ENCODE measurements at regions not wholly inside any gene's neighbourhood (a gene's known extent, or its start where the extent isn't known, plus 50 kb on each side); places are given as distances from the start of the nearest gene placed in this dataset.

DNA sequence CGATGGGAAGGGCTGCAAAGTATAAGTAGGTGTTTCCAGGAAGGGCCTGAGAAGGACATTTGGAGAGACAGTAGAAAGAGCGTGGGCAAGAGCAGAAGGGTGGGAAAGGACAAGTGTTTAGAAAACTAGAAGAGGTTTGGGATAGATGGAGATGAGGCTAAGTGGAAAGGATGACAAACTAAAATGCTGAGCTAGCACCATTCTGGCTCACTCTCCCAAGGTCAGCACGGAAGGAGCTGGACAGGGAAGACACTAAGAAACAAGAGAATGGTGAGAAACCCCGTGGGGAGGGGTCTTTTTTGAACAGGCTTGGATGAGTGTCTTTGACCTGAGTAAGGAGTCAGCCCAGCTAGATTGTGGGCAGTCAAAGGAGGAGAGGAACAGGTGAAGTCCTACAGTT is 286.0 kb downstream of the CDK5RAP2 start:
- ChIA-PET CTCF (ENCODE audit: partially characterized antibody) (no interaction called here), POLR2A (ENCODE audit: partially characterized antibody) (no interaction called here)
- Histone ChIP-seq H3K4me1 (ENCODE audit: insufficient read depth, low read length) (no peaks in the 10 kb centered on the region), H3K9me3 (ENCODE audit: control insufficient read depth in 1 of 2, low read length in 2 of 2) (no peaks in the 10 kb centered on the region), H3K36me3 (ENCODE audit: insufficient read depth, low read length) (no peaks in the 10 kb centered on the region), H3K27me3 (ENCODE audit: insufficient read depth, low read length) (no peaks in the 10 kb centered on the region), H3K27ac (ENCODE audit: low read depth, low read length) (no peak overlapping the region), H3K4me3 (ENCODE audit: low read length in 2 of 2) (no peak overlapping the region)
- no peaks in the 10 kb centered on the region for H3K36me3 Mint-ChIP-seq
- intact Hi-C loops (cut with micrococcal nuclease): no loop called here
- no peaks in the 10 kb centered on the region for H3K4me1 Mint-ChIP-seq
- peaks cover 0 to 3% of the 10 kb centered on the region in 2 donors for H3K27me3 Mint-ChIP-seq
- no peak overlapping the region for H3K27ac Mint-ChIP-seq
- no peak for DNase-seq
- no peak overlapping the region for H3K4me3 Mint-ChIP-seq
- H3K9me3 Mint-ChIP-seq: peaks cover 0 to 7% (median 0%) of the 10 kb centered on the region in 8 donors

DNA sequence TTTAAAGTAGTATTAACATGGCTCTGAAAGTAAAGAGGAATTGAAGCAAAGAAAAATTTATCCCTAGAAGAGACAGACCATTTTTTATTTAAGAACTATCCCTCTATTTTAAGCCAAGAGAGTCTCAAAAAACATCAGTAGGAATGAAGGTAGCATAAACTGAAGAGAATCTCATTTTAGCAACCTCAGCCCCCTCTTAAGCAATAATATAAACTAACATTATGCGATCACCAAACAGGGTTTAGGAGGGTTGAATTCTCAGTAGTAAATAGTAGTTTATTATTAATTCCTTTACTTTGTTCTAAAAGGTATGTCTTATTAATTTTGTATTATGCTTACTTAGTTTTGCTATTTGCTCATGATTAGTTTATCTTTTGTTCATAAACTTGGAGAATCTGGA is 287.4 kb downstream of the CDK5RAP2 start:
- H3K9me3 Mint-ChIP-seq: peaks cover 0 to 7% (median 0%) of the 10 kb centered on the region in 8 donors
- peaks cover 0 to 3% of the 10 kb centered on the region in 2 donors for H3K27me3 Mint-ChIP-seq
- no peaks in the 10 kb centered on the region for H3K36me3 Mint-ChIP-seq

DNA sequence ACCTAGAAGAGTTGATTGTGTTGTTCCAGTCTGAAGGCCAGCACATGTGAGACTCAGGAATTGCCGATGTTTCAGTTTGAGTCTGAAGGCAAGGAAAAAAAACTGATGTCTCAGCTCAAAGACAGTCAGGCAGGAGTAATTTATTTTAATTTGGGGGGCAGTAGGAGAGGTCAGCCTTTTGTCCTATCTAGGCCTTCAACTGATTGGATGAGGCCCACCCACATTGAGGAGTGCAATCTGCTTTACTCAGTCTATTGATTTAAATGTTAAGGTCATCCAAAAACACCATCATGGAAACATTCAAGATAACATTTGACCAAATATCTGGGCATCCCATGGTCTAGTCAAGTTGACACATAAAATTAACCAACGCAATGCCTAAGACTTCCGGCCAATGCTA is 288.9 kb downstream of the CDK5RAP2 start:
- Histone ChIP-seq H3K36me3 (ENCODE audit: insufficient read depth, low read length) (no peaks in the 10 kb centered on the region), H3K4me1 (ENCODE audit: insufficient read depth, low read length) (no peaks in the 10 kb centered on the region), H3K27ac (ENCODE audit: low read depth, low read length) (no peak overlapping the region), H3K27me3 (ENCODE audit: insufficient read depth, low read length) (no peaks in the 10 kb centered on the region), H3K4me3 (ENCODE audit: low read length in 2 of 2) (no peak overlapping the region), H3K9me3 (ENCODE audit: control insufficient read depth in 1 of 2, low read length in 2 of 2) (no peaks in the 10 kb centered on the region)
- ChIA-PET CTCF (ENCODE audit: partially characterized antibody) (no interaction called here), POLR2A (ENCODE audit: partially characterized antibody) (no interaction called here)
- Mint-ChIP-seq H3K4me1 (no peaks in the 10 kb centered on the region), H3K27ac (no peak overlapping the region), H3K36me3 (no peaks in the 10 kb centered on the region), H3K27me3 (peaks cover 0 to 1% of the 10 kb centered on the region in 2 donors), H3K9me3 (peaks cover 0 to 7% (median 0%) of the 10 kb centered on the region in 8 donors), H3K4me3 (no peak overlapping the region)
- intact Hi-C loops (cut with micrococcal nuclease): no loop called here
- no peak for DNase-seq

More for the DNA sequence above, 287.4 kb downstream of the CDK5RAP2 start:
- H3K36me3 ChIP-seq (ENCODE audit: insufficient read depth, low read length): no peaks in the 10 kb centered on the region
- ChIA-PET POLR2A (ENCODE audit: partially characterized antibody) (no interaction called here), CTCF (ENCODE audit: partially characterized antibody) (no interaction called here)
- no peak overlapping the region for H3K27ac ChIP-seq (ENCODE audit: low read depth, low read length)
- no peaks in the 10 kb centered on the region for H3K9me3 ChIP-seq (ENCODE audit: control insufficient read depth in 1 of 2, low read length in 2 of 2)
- H3K4me3 ChIP-seq (ENCODE audit: low read length in 2 of 2): no peak overlapping the region
- H3K4me1 ChIP-seq (ENCODE audit: insufficient read depth, low read length): no peaks in the 10 kb centered on the region
- H3K4me1 Mint-ChIP-seq: no peaks in the 10 kb centered on the region
- no peak for DNase-seq
- no peak overlapping the region for H3K4me3 Mint-ChIP-seq
- H3K27me3 ChIP-seq (ENCODE audit: insufficient read depth, low read length): no peaks in the 10 kb centered on the region
- H3K27ac Mint-ChIP-seq: no peak overlapping the region
- intact Hi-C loops (cut with micrococcal nuclease): no loop called here

DNA sequence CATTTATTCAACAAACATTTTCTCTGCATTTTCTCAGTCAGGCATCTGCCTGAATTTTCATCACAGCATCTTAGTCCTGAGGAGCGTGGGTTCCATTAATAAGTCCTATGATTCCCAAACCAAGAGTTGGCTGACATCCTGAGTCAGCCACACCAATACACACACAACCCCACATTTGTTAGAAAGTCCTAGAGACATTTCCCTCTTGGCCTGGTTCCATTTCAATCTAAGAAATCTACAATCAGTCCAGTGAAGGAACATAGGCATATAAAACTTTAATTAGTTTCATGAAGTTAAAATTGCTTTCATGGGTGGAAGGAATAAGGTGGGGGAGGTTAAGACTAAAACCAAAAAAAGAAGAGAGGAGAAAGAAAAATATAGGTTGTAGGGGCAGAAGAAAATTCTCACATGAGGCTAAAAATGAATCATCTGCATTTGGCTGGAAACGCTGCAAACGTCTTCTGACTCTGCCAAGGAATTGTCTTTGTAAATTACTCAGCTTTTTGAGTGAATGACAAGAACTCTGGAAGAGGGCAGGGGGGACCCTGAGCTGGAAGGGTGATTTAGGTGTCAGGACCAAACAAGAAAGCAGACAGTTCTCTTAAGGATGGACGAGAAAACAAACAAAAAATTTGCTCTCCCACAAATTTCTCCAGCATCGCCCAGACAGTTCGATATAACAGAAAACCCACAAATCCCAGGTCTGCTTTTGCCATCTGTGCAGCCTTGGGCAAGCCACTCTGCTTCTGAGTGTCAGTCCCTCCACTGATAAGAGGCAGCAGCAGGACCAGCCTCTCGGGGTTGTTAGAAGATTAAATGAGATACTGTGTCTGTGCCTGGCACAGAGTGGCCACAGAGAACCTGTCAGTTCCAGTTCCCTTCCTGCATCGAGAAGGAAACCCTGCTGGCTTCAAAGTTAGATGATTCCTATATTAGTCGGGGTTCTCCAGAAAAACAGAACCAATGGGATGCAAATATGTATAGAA is 289.7 kb downstream of the CDK5RAP2 start:
- POLR2A ChIA-PET (ENCODE audit: partially characterized antibody): no interaction called here
- H3K36me3 Mint-ChIP-seq: no peaks in the 10 kb centered on the region
- H3K36me3 ChIP-seq (ENCODE audit: insufficient read depth, low read length): no peaks in the 10 kb centered on the region

DNA sequence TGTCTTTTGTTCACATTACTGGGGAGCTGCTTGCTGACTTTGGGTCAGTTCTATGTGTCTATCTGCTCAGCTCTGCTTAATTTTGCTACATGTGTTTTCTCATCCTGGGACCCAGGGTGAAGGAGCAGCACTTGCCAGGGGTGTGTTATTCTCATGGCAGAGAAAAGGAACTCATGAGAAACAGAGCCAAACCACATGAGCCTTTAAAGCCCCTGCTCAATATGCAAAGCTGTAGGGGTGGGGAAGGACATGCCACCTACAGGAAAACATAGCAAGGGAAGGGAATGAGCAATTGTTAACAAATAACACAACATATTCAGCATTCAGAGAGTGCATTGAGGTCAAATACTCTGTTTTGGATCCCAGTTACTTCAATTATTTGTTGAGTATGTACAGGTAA is 290.9 kb downstream of the CDK5RAP2 start:
- CTCF ChIA-PET (ENCODE audit: partially characterized antibody): no interaction called here
- Histone ChIP-seq H3K36me3 (ENCODE audit: insufficient read depth, low read length) (no peaks in the 10 kb centered on the region), H3K9me3 (ENCODE audit: control insufficient read depth in 1 of 2, low read length in 2 of 2) (no peaks in the 10 kb centered on the region), H3K4me1 (ENCODE audit: insufficient read depth, low read length) (no peaks in the 10 kb centered on the region), H3K27me3 (ENCODE audit: insufficient read depth, low read length) (no peaks in the 10 kb centered on the region), H3K27ac (ENCODE audit: low read depth, low read length) (no peak overlapping the region), H3K4me3 (ENCODE audit: low read length in 2 of 2) (no peak overlapping the region)
- intact Hi-C loops (cut with micrococcal nuclease): no loop called here
- Mint-ChIP-seq H3K27ac (no peak overlapping the region), H3K4me3 (no peak overlapping the region), H3K27me3 (peaks cover 1 to 4% of the 10 kb centered on the region in 2 donors), H3K36me3 (no peaks in the 10 kb centered on the region), H3K9me3 (peaks cover 0 to 7% (median 0%) of the 10 kb centered on the region in 8 donors), H3K4me1 (no peaks in the 10 kb centered on the region)
- DNase-seq: no peak
- POLR2A ChIA-PET (ENCODE audit: partially characterized antibody): no interaction called here

More for the DNA sequence above, 289.7 kb downstream of the CDK5RAP2 start:
- H3K27ac ChIP-seq (ENCODE audit: low read depth, low read length): no peak overlapping the region
- CTCF ChIA-PET (ENCODE audit: partially characterized antibody): no interaction called here
- H3K4me3 ChIP-seq (ENCODE audit: low read length in 2 of 2): no peak overlapping the region
- no peak for DNase-seq
- no peak overlapping the region for H3K4me3 Mint-ChIP-seq
- no peaks in the 10 kb centered on the region for H3K4me1 Mint-ChIP-seq
- no peaks in the 10 kb centered on the region for H3K4me1 ChIP-seq (ENCODE audit: insufficient read depth, low read length)
- no peaks in the 10 kb centered on the region for H3K9me3 ChIP-seq (ENCODE audit: control insufficient read depth in 1 of 2, low read length in 2 of 2)
- no peaks in the 10 kb centered on the region for H3K27me3 Mint-ChIP-seq
- intact Hi-C loops (cut with micrococcal nuclease): no loop called here
- no peaks in the 10 kb centered on the region for H3K27me3 ChIP-seq (ENCODE audit: insufficient read depth, low read length)
- H3K27ac Mint-ChIP-seq: no peak overlapping the region
- peaks cover 0 to 7% (median 0%) of the 10 kb centered on the region in 8 donors for H3K9me3 Mint-ChIP-seq

DNA sequence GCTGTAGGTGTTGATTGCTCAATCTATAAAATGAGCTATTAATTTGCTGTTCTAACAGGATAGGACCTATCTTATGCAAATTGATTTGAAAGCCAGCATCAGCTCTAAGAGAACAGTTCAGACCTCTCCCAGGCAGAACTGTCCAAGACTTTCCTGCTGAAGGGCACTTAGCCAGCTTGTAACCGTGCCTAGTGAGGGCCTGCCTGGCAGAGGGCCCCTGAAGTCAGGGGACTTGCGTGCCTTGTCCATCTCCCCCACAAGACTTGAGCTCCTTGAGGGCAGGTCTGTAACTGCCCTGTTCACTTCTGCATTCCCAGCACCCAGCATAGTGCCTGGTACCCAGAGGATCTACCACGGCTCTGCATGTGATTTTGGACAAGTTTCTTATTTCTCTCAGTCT is 293.4 kb downstream of the CDK5RAP2 start:
- H3K27ac ChIP-seq (ENCODE audit: low read depth, low read length): no peak overlapping the region
- POLR2A ChIA-PET (ENCODE audit: partially characterized antibody): no interaction called here
- no peak overlapping the region for H3K27ac Mint-ChIP-seq
- no peaks in the 10 kb centered on the region for H3K36me3 Mint-ChIP-seq
- H3K27me3 ChIP-seq (ENCODE audit: insufficient read depth, low read length): no peaks in the 10 kb centered on the region
- H3K4me1 Mint-ChIP-seq: no peaks in the 10 kb centered on the region
- no peaks in the 10 kb centered on the region for H3K4me1 ChIP-seq (ENCODE audit: insufficient read depth, low read length)
- peaks cover 1 to 4% of the 10 kb centered on the region in 2 donors for H3K27me3 Mint-ChIP-seq
- H3K9me3 Mint-ChIP-seq: peaks cover 0 to 7% (median 0%) of the 10 kb centered on the region in 8 donors
- H3K4me3 Mint-ChIP-seq: no peak overlapping the region
- CTCF ChIA-PET (ENCODE audit: partially characterized antibody): no interaction called here
- DNase-seq: no peak
- intact Hi-C loops (cut with micrococcal nuclease): no loop called here
- H3K9me3 ChIP-seq (ENCODE audit: control insufficient read depth in 1 of 2, low read length in 2 of 2): no peaks in the 10 kb centered on the region
- no peak overlapping the region for H3K4me3 ChIP-seq (ENCODE audit: low read length in 2 of 2)
- H3K36me3 ChIP-seq (ENCODE audit: insufficient read depth, low read length): no peaks in the 10 kb centered on the region

DNA sequence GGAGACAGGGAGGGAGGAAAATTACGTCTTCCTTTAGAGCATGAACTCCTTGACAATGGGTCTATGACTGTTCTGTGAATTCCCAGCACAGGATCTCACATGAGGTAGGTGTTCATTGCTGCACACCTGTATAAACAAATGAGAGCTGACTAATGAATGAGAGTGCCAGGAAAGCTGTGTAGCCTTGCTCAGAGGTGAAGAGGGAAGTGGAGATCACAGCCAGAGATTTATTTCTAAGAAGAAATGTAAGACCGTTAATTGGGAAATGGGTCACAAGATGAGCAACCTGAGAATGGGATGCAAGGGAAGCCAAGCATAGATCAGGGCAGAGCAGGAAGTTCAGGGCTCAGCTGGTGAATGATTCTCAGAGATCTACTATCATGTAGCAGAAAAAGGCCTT is 295.1 kb downstream of the CDK5RAP2 start:
- no peaks in the 10 kb centered on the region for H3K27me3 ChIP-seq (ENCODE audit: insufficient read depth, low read length)
- no peaks in the 10 kb centered on the region for H3K4me1 ChIP-seq (ENCODE audit: insufficient read depth, low read length)
- Mint-ChIP-seq H3K9me3 (no peaks in the 10 kb centered on the region), H3K27ac (no peak overlapping the region), H3K4me1 (no peaks in the 10 kb centered on the region), H3K4me3 (no peak overlapping the region), H3K27me3 (peaks cover 1 to 4% of the 10 kb centered on the region in 2 donors), H3K36me3 (no peaks in the 10 kb centered on the region)
- no peak overlapping the region for H3K27ac ChIP-seq (ENCODE audit: low read depth, low read length)
- H3K9me3 ChIP-seq (ENCODE audit: control insufficient read depth in 1 of 2, low read length in 2 of 2): no peaks in the 10 kb centered on the region
- no peaks in the 10 kb centered on the region for H3K36me3 ChIP-seq (ENCODE audit: insufficient read depth, low read length)
- intact Hi-C loops (cut with micrococcal nuclease): no loop called here
- POLR2A ChIA-PET (ENCODE audit: partially characterized antibody): no interaction called here
- no peak for DNase-seq
- CTCF ChIA-PET (ENCODE audit: partially characterized antibody): no interaction called here
- no peak overlapping the region for H3K4me3 ChIP-seq (ENCODE audit: low read length in 2 of 2)
